SH-SY5Y (cell line): ENCODE measurements at regions not wholly inside any gene's neighbourhood (a gene's known extent, or its start where the extent isn't known, plus 50 kb on each side); places are given as distances from the start of the nearest gene placed in this dataset.

Source experiments
- GATA2 ChIP-seq: IDR thresholded peaks from 2 replicates; pipeline ENCODE4 v1.6.1; 2011; ENCODE audit warnings: mild to moderate bottlenecking, low read depth, low read length
- GATA3 ChIP-seq: IDR thresholded peaks from 2 replicates; pipeline ENCODE4 v1.6.1; 2011; ENCODE audit warnings: low read depth, mild to moderate bottlenecking, low read length, moderate library complexity

DNA sequence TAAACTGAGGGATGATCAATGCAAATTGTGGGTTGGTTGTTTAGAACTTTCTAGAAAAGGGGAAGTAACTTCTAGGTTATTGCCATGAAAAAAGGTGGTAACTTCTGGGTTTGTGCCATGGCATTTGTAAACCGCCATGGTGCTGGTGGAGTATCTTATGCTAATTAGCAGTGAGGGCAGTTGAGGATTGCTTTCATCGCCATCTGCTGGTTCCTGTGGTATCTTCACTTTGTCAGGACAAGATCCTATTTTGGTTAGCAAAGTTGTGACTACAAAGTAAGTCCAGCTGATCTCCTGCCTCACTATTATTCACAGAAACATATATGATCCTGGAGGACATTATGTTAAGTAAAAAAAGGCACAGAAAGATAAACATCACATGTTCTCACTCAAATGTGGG is 1332.3 kb downstream of the CDH11 start:
- TF ChIP-seq GATA2 (no peak), GATA3 (no peak)
